HT-29 (cell line): ENCODE measurements at regions not wholly inside any gene's neighbourhood (a gene's known extent, or its start where the extent isn't known, plus 50 kb on each side); places are given as distances from the start of the nearest gene placed in this dataset.

Source experiments
- DNase-seq: peaks from one replicate; pipeline ENCODE4 v3.0.0-alpha.2; 2015; ENCODE audit warnings: low spot score

DNA sequence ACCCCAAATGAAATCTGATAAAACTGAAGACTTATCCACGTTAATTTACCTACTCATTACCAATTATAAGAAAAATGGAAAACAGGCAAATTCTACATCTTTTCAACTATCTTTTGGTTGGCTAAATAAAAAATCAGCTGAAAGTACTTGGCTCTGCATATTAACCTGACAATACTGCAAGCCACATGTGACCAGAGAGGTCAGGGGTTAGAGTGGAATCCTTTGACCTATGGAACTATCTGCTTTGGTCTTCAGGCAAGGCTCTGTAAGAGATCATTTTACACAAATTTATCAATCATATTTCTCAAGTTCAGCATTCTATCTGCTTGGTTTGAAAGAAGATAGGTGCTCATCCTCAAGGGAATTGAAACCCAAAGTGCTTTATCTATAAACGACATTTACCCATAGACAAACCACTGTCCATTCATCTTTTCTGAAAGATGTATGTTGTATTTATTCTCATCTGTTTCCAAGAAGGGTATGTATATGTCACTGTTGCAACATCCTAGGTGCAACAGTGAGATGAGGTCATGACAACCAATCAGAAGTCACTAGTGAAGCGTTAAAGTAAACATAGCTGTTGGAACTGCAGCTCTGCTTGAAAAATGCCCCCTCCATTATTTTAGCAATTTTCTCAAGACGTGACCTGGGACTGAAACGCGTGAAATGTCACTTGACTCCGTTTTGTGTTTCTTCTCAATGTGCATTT, 144.9 kb upstream of the POU5F2 start:
- no peak for DNase-seq

DNA sequence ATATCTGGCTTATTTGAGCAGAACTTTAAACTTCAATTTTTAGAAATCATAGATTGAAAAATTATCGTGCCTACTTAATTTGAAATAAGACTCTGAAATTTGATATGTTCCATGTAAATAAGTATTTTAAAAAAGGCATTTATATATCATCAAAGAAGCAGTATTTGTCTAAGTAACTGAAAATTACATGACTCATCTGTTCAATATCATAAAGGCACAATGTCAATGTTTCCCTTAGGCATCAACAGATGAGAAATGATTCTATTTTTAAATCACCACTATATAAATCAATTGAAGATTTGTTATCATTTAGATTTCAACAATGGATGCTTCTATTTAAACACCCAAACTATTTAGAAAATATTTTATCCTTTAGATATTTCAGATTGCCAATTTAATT, 142.9 kb upstream of the POU5F2 start:
- no peak for DNase-seq

DNA sequence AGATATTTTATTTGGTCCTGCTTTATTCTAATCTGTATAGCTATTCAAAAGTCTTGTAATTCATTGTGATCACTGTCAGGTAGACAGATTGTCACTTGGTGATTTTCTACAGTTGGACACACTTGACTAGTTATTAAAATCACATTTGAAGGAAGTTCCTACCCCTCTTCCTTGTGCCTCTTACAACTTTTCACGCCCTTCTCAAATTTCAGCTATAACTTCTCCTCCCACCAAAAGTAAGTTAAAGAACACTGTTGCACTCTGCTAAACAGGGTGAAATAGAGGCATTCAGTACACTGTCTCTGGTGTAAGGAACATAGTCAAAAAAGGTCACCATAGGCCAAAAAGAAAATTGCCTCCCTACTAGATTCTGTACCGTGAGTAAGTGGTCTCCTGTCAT, 142.1 kb upstream of the POU5F2 start:
- no peak for DNase-seq

DNA sequence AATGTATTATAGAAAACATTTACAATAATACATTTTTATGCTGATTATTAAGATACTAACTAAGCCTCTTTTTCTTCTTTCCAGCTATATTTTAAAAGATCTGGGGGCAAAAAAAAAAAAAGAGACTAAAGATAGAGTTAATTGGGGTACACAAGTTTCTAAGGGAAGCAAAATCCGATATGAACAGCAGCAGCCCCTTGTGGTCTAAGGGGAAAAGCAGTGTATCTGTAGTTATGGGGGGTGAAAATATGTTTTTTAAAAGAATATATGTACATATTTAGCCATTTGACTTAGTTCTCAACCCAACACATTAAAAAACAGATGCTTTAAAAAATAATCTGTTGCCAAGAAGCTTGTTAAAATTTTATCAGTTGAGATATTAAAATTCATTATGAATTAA, 134.3 kb upstream of the POU5F2 start:
- DNase-seq = no peak

DNA sequence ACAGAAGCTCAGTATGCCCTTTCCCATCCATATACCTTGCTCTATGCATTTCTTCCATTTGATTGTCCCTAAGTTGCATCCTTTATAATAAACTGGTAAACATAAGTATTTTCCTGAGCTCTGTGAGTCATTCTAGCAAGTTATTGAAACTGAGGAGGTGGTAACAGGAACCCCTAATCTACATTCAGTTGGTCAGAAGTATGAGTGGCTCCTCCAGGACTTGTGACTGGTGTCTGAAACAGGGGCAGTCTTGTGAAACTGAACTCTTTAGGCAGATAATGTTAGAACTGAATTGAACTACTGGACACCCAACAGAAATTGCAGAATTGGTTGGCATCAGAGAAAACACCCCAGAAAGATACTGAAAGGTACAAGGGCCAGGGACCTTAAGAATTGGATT, 133.1 kb upstream of the POU5F2 start:
- DNase-seq = no peak

DNA sequence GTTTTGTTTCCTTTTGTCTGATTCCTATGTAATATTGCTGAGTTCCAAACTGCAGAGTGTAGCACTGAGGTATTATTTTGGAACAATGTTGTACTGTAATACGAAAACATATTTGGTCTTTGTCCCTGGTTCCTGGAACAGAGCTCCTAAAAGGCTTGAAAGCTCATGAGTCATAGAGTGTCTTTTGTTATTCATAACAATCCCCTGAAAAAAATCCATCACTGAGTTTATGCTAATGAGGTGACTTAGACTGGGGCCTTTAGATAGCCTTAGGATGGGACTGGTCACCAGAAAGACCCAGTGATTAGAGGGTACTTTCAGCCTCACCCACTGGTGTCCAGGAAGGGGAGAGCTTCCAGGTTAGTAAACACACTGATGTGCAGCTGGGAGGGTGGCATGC, 132.7 kb upstream of the POU5F2 start:
- no peak for DNase-seq

DNA sequence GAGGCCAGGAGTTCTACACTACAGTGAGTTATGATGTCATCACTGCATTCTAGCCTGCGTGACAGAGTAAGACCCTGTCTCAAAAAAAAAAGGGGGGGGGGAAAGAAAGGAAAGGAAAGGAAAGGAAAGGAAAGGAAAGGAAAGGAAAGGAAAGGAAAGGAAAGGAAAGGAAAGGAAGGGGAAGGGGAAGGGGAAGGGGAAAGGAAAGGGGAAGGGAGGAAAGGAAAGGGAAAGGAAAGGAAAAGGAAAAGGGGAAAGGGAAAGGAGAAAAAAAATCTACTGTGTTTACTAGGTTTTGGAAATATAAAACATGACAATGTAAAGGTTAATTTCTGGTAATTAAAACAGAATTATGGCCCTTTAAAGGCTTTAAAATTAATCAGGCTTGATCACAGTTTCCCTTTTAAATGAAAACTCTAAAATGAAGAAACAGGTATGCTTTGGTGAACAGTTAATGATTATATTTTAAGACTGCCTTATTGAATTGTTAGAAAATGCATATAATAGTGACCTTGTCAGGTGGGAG, 131.9 kb upstream of the POU5F2 start:
- no peak for DNase-seq

DNA sequence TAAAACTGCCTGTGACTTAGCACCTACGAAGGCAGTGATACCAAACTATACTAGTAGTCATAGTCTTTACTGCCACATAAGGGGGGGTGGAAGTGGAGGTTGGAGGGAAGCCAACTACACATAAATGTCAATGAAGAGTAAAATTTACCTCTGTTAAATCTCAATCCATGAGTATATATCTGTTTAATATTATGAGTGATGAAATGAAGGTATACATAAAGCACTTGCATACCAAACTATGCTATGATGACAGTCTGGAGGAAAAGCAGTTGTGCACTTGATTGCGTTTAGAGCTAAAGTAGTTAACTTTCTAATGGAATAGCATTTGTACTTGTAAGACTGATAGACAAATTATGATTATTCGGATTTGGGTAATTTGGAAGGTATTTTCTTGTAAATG, 129.2 kb upstream of the POU5F2 start:
- DNase-seq = no peak

DNA sequence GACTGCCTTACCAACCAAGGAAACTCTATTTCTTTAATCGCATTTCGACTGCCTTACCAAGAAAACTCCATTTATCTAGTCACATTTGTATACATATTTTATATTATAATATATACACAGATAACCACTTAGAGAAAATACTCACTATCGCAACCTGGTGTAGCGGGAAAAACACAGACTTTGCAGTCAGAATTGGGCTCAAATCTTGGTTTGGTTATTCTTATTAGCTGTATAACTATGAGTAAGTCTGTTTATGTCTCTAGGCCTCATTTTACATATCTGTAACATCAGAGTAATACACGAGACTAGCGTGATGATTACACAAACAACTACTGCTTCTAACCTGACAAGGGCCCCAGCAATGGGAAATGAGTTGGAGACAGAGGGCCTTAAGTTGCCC, 127.5 kb upstream of the POU5F2 start:
- no peak for DNase-seq

DNA sequence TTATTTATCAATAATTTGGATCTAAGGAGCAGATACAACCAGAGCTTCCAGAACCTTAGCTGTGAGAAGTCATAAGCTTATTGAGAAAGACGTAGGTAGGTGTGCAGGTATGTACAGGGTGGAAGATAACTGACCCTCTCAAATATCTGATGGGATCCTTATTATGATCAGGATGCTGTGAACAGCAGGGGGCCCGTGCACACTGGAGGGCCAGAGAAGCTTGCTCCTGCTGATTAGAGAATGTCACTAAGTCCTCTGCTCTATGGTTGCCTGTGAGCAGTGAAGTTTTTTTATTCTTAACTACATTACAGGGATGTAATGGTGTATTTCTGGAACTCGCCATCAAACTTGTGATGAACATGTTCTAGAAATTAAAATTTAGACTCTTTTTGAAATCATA, 108.9 kb upstream of the POU5F2 start:
- DNase-seq = no peak

DNA sequence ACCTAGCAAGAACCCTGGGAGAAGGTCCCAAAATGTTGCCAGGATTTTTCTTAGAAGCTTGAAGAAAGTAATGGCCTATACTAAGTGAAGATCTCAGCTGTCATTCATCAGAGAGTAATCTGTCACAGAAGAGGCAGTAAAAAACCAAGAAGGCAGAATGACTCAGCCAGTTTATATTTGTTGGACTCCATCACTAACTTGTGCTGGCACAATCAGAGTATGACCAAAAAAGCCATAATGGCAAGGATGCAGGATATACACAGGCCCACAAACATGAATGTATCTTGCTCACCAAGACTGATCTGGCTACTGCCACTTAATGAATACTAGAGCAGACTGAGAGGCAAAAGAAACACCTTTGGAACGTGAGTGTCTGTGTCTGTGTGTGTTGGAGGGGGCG, 104.0 kb upstream of the POU5F2 start:
- DNase-seq = no peak

DNA sequence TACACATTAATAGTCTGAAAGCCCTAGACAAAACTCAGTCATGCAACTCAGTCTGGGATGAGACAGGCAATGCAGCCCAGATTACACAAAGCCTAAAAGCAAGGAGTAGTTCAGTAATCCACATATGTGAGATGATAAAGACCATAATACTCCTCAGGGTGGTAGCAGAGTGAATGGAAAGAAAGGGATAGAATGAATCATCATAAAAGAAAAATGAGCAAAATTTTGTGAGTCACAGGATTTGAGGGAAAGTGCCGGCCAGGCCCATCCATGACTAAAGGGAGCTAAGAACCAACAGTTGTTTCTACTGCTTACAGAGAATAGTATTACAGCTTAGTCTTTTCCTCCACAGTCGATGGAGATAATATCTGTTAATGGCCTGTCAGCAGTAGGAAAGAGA, 90.0 kb upstream of the POU5F2 start:
- DNase-seq = no peak

DNA sequence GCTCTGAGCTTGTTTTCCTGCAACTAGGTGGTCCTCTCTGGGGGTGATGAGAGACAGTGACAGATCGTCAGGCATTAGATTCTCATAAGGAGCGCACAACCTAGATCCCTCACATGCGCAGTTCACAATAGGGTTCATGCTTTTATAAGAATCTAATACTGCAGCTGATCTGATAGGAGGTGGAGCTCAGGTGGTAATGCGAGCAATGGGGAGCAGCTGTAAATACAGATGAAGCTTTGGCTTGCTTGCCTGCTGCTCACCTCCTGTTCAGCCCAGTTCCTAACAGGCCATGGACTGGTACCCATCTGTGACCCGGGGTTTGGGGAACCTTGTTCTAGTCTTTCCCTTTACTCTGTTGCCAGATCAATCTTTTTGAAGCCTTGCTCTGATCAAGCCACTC, 89.5 kb upstream of the POU5F2 start:
- DNase-seq = no peak

DNA sequence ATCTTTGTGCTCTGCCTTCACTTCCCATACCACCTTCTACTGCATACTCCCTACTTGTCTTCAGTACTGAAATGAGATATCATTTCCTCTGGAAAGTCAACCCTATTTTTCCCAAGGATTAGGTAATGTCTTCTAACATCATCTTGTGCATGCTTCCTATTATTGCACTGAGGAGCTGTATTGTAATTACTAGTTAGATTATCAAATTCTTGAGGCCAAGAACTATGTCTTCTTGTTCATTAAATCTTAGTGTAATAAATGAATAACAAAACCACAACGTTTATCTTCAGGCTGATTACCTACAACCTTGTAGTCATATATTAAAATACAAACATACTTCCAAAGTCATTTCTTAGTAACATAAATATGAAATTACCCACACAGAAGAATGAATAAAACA, 87.9 kb upstream of the POU5F2 start:
- no peak for DNase-seq

DNA sequence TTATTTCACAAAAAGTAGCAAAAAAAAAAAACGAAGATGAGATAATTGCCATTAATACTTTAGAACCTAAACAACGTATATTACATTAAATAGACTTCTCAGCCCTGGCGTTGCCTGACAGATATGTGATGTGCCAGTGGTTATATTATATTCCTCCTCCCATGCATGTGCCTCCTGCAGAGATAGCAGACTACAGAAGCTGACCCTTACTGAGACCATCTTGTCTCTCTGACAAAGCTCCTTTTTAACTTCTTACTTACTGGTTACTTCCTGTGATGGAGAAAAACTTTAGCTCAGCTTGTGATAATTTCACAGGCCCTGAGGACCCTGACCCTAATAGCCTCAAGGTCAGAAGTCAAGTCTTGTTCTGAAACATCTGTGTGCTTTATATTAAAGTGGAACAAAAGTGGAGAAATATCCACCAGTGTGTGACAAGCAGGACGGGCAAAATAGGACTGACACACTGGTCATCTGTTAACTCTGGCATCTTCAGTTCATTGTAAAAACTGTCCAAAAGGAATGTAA, 80.6 kb upstream of the POU5F2 start:
- DNase-seq = no peak

DNA sequence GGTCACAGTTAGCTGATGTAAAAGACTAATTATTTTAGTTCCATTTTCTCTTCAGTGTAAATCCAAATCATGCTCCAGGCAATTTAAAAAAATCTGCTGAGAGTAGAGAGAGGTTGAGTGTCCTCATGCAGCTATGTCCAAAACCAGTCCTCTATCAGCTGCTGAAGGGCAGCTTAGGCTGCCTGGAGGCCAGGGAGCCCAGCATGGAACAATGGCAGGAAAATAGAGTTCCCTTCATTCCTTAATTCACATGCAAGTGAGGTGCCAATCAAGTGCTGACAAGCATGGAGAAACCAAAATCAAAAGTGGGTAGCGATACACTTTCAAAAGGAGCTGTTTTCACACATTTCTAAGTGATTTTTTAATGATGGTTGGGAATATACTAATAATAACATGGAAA, 78.3 kb upstream of the POU5F2 start:
- DNase-seq = no peak

DNA sequence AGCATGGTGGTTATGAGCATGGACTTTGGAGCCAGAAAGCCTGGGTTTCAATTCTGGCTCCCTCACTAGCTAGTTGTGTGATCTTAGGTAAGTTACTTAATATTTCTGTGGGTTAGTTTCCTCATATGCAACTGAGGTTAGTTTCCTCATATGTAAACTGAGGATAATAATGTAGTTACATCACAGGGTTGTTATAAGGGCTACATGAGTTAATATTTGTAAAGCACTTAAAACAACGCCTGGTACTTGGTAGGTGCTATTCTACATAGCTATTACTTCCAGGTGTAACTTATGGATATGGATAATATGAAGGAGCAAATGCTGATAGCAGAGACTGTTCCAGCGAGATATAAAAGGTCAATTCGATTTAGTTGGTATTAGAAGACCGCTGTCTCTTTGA, 69.4 kb upstream of the POU5F2 start:
- no peak for DNase-seq

DNA sequence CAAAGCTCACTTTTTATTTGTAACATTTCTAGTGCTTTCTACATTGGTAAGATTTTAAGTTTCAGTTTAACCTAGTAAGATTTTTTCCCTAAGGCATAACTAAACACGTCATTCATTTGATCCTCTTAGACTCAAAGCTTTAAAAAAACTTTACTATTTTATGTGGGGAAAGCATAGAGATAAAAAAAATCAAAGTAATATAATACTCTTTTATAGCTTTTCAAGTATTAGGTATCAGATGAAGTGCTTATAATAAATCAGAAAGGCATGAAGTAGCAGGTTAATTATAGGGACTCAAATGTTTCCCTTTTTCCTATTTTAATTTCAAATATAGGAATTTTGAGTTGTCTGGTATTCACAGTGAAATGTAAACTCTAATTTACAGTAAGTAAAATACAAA, 68.0 kb upstream of the POU5F2 start:
- no peak for DNase-seq

DNA sequence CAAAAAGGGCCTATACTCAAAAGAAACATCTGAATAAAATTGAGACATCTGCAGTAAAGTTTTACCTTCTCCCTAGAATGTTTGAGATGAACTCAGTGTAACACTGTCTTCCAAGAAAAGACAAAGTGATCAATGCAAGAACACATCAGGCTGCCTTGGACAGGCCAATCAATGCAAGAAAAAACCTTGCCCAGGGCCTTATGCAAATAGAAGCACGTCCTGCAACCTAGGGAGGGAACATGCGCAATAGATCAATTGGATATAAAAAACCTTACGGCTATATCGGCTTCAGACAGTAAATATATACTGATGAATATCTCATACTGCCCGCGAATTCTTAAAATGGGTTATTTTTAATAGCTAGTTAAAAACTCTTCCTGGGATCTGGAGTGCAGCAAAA, 66.4 kb upstream of the POU5F2 start:
- DNase-seq = no peak

DNA sequence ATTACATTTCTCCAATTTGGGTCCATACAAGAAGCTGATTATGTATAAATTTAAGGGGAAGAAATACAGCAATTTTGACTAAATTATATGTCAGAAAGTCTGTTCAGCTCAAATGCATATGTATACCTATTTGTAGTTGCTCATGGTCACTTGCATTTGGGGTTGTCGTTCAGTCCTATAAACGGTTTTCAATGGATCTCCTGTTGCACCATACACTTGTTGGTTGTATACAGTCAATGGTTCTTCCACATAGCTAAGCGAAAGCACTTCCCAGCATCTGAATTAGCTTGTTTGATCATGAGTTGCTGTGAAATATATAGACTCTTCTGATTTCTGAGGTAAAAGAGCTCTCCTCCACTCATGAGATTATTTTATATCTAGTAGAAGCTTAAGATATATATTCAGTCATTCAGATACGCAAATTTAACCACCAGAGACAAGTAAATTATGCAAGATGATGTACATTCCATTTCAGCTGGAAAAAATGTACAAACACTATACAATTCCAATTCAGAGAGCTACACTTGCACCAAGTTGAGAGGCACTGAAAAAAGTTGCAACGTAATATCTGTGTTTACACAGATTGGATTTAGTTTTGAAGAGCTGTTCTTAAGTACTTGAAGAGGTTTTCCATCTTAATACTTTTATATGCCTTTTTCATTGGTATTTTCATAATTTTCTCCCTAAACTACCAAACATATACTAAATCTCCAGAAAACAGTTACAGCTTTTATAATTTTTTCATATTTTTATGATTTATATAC, 64.4 kb upstream of the POU5F2 start:
- no peak for DNase-seq

DNA sequence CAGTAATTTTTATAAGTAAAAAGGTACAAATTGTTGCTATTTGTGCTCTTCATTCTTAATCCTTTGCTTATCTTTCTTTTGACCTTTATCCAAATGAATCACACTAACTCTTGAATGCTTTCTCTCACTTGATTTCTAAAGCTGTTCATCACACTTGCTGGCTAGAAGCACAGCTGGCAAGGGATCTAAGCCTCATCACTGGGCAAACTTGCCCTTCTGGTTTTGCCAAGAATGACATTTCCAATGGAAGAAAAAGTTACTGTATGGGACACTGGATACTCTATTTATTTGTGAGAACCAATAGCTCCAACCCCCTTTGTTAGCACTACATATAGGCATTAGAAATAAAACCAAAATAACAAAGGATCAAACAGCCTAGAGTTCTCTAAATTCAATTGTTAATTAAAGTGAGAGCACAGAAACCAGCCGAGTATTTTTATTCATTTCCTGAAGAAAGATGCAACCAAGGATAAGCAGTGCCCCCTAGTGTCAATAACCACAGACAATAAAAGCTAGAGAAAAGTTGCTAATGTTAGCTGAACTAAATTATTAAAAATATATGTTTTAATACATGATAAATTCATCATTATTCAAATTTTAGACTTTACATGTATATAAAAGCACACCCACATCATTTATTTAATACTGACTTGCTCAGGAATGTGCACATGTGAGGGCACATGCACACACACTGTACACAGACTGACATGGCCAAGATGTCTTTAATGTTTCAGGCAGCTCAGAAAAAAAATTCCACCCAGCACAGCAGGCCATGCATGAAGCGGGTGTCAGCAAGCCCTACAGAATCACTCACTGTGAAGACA, 59.8 kb upstream of the POU5F2 start:
- DNase-seq = peak; percentile 84

DNA sequence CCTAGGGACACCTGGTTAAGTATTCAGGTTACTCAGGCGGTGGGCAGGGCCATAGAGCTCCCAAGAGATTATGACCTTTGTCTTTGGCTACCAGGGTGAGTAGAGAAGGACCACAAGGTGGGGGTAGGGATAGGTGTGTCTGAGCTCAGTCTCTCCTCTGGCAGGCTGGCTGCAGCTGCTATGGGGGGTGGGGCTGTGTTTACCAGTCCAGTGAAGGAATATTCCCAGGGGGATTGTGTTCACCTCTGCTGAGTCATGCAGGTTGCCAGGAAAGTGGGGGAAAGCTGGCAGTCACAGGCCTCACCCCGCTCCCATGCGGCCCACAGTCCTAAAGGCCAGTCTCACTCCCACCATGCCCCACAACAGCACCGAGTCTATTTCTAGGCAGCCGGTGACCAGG, 53.6 kb upstream of the POU5F2 start:
- no peak for DNase-seq
